CD4-positive, alpha-beta T cell treated with Interleukin-4 for 1 hour (primary cell): ENCODE measurements at regions not wholly inside any gene's neighbourhood (a gene's known extent, or its start where the extent isn't known, plus 50 kb on each side); places are given as distances from the start of the nearest gene placed in this dataset.

Source experiments
- DNase-seq, 2 donors: peaks; one replicate each; pipeline ENCODE4 v3.0.0-alpha.2; 2020 to 2022

- no peak for DNase-seq
These were observed 320.5 kb upstream of the TNRC6C start for GRCh38 chr17:77637818-77638575.

- DNase-seq = no peak
These were observed 318.3 kb upstream of the TNRC6C start for GRCh38 chr17:77640252-77640651.

- DNase-seq = no peak
These were observed 317.4 kb upstream of the TNRC6C start for GRCh38 chr17:77640916-77641605.

GRCh38 chr17:77641718-77642117 is 316.8 kb upstream of the TNRC6C start:
- DNase-seq = no peak

GRCh38 chr17:77644181-77645071 is 314.1 kb upstream of the TNRC6C start:
- DNase-seq = no peak

GRCh38 chr17:77645072-77646045 is 313.1 kb upstream of the TNRC6C start:
- DNase-seq = peak; percentile 44 to 53

- DNase-seq = no peak
These were observed 312.5 kb upstream of the TNRC6C start for GRCh38 chr17:77646046-77646430.

GRCh38 chr17:77647531-77647930 is 311.0 kb upstream of the TNRC6C start:
- DNase-seq = no peak

GRCh38 chr17:77649717-77650211 is 308.7 kb upstream of the TNRC6C start:
- DNase-seq = no peak

GRCh38 chr17:77651988-77652387 is 306.5 kb upstream of the TNRC6C start:
- no peak for DNase-seq

- no peak for DNase-seq
These were observed 304.2 kb upstream of the TNRC6C start for GRCh38 chr17:77654296-77654695.

- no peak for DNase-seq
These were observed 303.7 kb upstream of the TNRC6C start for GRCh38 chr17:77654850-77655249.

- no peak for DNase-seq
These were observed 302.4 kb upstream of the TNRC6C start for GRCh38 chr17:77656054-77656453.

GRCh38 chr17:77657839-77658238 is 300.7 kb upstream of the TNRC6C start:
- DNase-seq = no peak

- no peak for DNase-seq
These were observed 298.0 kb upstream of the TNRC6C start for GRCh38 chr17:77660524-77660923.

GRCh38 chr17:77662833-77663232 is 295.7 kb upstream of the TNRC6C start:
- DNase-seq = no peak

GRCh38 chr17:77664097-77664729 is 294.3 kb upstream of the TNRC6C start:
- DNase-seq = no peak

- no peak for DNase-seq
These were observed 292.7 kb upstream of the TNRC6C start for GRCh38 chr17:77665833-77666232.

- DNase-seq = no peak
These were observed 292.0 kb upstream of the TNRC6C start for GRCh38 chr17:77666462-77666861.

- peak; percentile 61 to 77 for DNase-seq
These were observed 291.6 kb upstream of the TNRC6C start for GRCh38 chr17:77666881-77667395.

- no peak for DNase-seq
These were observed 291.0 kb upstream of the TNRC6C start for GRCh38 chr17:77667478-77667877.
